ENCODE measurements at regions not wholly inside any gene's neighbourhood (a gene's known extent, or its start where the extent isn't known, plus 50 kb on each side); places are given as distances from the start of the nearest gene placed in this dataset.
"Not testable (repeated sequence)": the region's sequence is repeated elsewhere in the genome, so short reads cannot be mapped to it uniquely, and the experiment has no call there.

GRCh38 chr13:87952377-87952776 is 281.2 kb downstream of the SLITRK5 start:
- H3K4me3 ChIP-seq = no peak overlapping the region
- no peaks in the 10 kb centered on the region for H3K9me3 ChIP-seq
- no peak overlapping the region for H3K27ac ChIP-seq
- no peak for TF ChIP-seq CTCF (IDR thresholded peaks at IDR 0.05)
- H3K36me3 ChIP-seq = no peaks in the 10 kb centered on the region
- H3K27me3 ChIP-seq = no peaks in the 10 kb centered on the region
- DNase-seq (ENCODE audit: low spot score) = no peak
- H3K4me1 ChIP-seq = no peaks in the 10 kb centered on the region

DNA sequence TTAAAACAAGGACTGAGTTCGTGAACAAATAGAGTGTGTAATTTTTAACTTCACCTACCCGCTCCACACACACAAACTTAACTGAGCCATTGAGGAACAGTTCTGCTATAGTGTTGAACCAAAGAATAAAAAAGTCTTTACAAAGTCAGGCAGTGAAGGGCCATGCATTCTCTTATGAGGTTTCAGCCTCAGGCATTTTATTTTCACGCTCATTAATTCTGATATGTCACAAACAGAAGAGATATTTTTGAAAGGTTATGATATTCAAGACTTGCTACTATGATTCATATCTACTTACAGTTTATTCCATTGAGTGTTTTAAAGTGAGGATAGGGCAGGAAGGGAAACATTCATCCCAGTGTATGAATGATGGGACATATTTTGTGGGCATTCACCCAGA is 282.2 kb downstream of the SLITRK5 start:
- no peaks in the 10 kb centered on the region for H3K36me3 ChIP-seq
- no peaks in the 10 kb centered on the region for H3K4me1 ChIP-seq
- TF ChIP-seq CTCF (IDR thresholded peaks at IDR 0.05) = no peak
- H3K27me3 ChIP-seq = no peaks in the 10 kb centered on the region
- H3K27ac ChIP-seq = no peak overlapping the region
- H3K4me3 ChIP-seq = no peak overlapping the region
- no peak for DNase-seq (ENCODE audit: low spot score)
- no peaks in the 10 kb centered on the region for H3K9me3 ChIP-seq

DNA sequence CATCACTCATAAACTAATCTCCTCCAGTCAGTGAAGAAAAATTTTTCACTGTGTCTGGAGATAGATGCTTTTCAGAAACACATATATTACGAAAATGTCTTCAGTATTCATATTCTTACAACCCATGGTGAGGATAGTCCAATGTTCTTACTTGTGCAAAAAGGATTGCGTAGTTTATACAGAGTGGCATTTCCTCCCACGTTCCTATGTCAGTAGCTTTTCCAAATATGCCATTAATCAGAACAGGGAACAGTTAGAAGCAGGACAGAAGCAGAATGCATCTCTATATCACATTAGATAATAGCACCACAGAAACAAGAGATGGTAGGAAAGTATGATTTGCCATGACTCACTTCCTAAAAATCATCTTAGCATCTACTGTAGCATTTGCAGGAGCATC is 282.9 kb downstream of the SLITRK5 start:
- no peak for TF ChIP-seq CTCF (IDR thresholded peaks at IDR 0.05)

DNA sequence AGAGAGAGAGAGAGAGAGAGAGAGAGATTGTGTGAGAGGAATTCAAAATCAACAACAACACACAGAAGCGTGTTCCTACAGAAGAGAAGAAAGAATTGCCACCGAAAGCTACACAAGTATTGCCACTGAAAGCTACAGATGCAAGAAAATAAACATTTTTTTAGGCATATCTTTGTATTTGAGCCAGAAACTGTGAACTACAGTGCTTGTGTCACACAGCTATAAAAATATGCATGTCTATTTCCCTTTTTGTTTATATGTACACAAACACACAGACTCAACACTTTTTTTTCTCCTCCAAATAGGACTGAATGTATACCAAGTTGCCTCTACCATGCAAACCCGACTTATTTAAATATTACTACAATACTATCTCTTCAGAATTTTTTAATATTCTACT is 290.4 kb downstream of the SLITRK5 start:
- Histone ChIP-seq H3K27me3 (no peaks in the 10 kb centered on the region), H3K4me1 (no peaks in the 10 kb centered on the region), H3K36me3 (no peaks in the 10 kb centered on the region), H3K4me3 (no peak overlapping the region), H3K27ac (no peak overlapping the region), H3K9me3 (no peaks in the 10 kb centered on the region)
- DNase-seq (ENCODE audit: low spot score) = no peak
- no peak for TF ChIP-seq CTCF (IDR thresholded peaks at IDR 0.05)

More for the DNA sequence above, 282.9 kb downstream of the SLITRK5 start:
- Histone ChIP-seq H3K4me1 (no peaks in the 10 kb centered on the region), H3K4me3 (no peak overlapping the region), H3K36me3 (no peaks in the 10 kb centered on the region), H3K9me3 (no peaks in the 10 kb centered on the region), H3K27ac (no peak overlapping the region), H3K27me3 (no peaks in the 10 kb centered on the region)
- no peak for DNase-seq (ENCODE audit: low spot score)

DNA sequence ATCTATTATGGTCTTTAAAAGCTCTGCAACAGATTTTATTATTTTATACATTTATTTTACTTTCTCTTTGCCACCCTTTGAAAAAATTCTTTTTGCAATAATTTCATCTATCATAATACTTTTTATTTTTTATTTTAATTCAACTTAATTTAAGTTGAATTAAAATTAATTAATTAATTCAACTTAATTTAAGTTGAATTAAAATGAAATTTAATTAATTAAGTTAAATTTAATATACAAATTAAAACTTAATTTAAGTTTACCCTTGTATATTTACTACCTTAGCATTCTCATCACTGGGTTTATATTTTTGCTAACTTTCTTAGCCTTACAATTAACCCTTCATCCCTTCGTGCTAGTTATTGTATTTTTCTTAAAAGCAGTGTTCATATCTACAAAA is 301.4 kb downstream of the SLITRK5 start:
- H3K4me3 ChIP-seq = no peak overlapping the region
- H3K9me3 ChIP-seq = no peaks in the 10 kb centered on the region
- H3K27ac ChIP-seq = no peak overlapping the region
- TF ChIP-seq CTCF (IDR thresholded peaks at IDR 0.05) = no peak
- H3K27me3 ChIP-seq = no peaks in the 10 kb centered on the region
- no peak for DNase-seq (ENCODE audit: low spot score)
- no peaks in the 10 kb centered on the region for H3K4me1 ChIP-seq
- H3K36me3 ChIP-seq = no peaks in the 10 kb centered on the region

- Histone ChIP-seq H3K27me3 (no peaks in the 10 kb centered on the region), H3K4me3 (no peak overlapping the region), H3K36me3 (no peaks in the 10 kb centered on the region), H3K27ac (no peak overlapping the region), H3K4me1 (no peaks in the 10 kb centered on the region), H3K9me3 (no peaks in the 10 kb centered on the region)
- no peak for DNase-seq (ENCODE audit: low spot score)
- TF ChIP-seq CTCF (IDR thresholded peaks at IDR 0.05) = no peak
Measured at GRCh38 chr13:87975035-87975434, 303.9 kb downstream of the SLITRK5 start.

DNA sequence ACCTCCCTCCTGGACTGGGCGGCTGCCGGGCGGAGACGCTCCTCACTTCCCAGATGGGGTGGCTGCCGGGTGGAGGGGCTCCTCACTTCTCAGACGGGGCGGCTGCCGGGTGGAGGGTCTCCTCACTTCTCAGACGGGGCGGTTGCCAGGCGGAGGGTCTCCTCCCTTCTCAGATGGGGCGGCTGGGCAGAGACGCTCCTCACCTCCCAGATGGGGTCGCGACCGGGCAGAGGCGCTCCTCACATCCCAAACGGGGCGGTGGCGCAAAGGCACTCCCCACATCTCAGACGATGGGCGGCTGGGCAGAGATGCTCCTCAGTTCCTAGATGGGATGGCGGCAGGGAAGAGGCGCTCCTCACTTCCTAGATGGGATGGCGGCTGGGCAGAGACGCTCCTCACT is 305.5 kb downstream of the SLITRK5 start:
- H3K4me1 ChIP-seq; H3K27me3 ChIP-seq; H3K4me3 ChIP-seq; H3K36me3 ChIP-seq; H3K27ac ChIP-seq; DNase-seq (ENCODE audit: low spot score); H3K9me3 ChIP-seq: not testable (repeated sequence)

Data from right atrium auricular region (tissue), 2 donors.